Vagina (tissue), 2 donors: ENCODE measurements at regions not wholly inside any gene's neighbourhood (a gene's known extent, or its start where the extent isn't known, plus 50 kb on each side); places are given as distances from the start of the nearest gene placed in this dataset.

Experiments used
- DNase-seq, 2 donors: peaks; one replicate each; pipeline ENCODE4 v3.0.0-alpha.2; 2017; ENCODE audit errors: extremely low spot score in 2 of 2
- H3K27ac ChIP-seq: fragments of 200-600 bp; sonication (generic); one replicate; pipeline ENCODE4 v1.5.1; 2019
- H3K27me3 ChIP-seq: fragments of 200-600 bp; sonication (generic); one replicate; pipeline ENCODE4 v1.5.1; 2019
- H3K36me3 ChIP-seq, 2 donors: fragments of 200-600 bp; sonication (generic); one replicate each; pipeline ENCODE4 v1.5.1; 2017 to 2019
- H3K4me1 ChIP-seq: fragments of 200-600 bp; sonication (generic); one replicate; pipeline ENCODE4 v1.5.1; 2019
- H3K4me3 ChIP-seq, 2 donors: fragments of 200-600 bp; sonication (generic); 1 replicate in 1 of 2; 2 replicates in 1 of 2; pipeline ENCODE4 v1.5.1; 2016 to 2019
- H3K9me3 ChIP-seq: fragments of 200-600 bp; sonication (generic); one replicate; pipeline ENCODE4 v1.5.1; 2019
- POLR2A ChIP-seq, 2 donors: fragments of 450-650 bp; IDR thresholded peaks; one replicate each; pipeline ENCODE4 v1.6.1; 2017; ENCODE audit warnings: antibody characterized with exemption in 2 of 2, mild to moderate bottlenecking in 2 of 2, moderate library complexity in 2 of 2
- POLR2AphosphoS5 ChIP-seq, 2 donors: sonication (generic); formaldehyde crosslinking; IDR thresholded peaks; one replicate each; pipeline ENCODE4 v1.9.0; 2017; ENCODE audit warnings: antibody characterized with exemption in 2 of 2, mild to moderate bottlenecking in 2 of 2, low read depth in 1 of 2; ENCODE audit not compliant: insufficient read depth in 1 of 2
- intact Hi-C: fragments of 100-400 bp; cut with DNase I; formaldehyde crosslinking; loops from one replicate; pipeline ENCODE4 v1.15.1; 2023
- TF ChIP-seq, protein P1 (sequence below), 3 experiments: fragments of 450-650 bp in 2 of 3; fragments of 200-600 bp in 1 of 3; sonication (generic) in 1 of 3; IDR thresholded peaks; one replicate each; pipeline ENCODE4 v1.5.1; 2017 to 2019; ENCODE audit warnings: antibody characterized with exemption in 3 of 3, mild to moderate bottlenecking in 2 of 3, moderate library complexity in 2 of 3

DNA sequence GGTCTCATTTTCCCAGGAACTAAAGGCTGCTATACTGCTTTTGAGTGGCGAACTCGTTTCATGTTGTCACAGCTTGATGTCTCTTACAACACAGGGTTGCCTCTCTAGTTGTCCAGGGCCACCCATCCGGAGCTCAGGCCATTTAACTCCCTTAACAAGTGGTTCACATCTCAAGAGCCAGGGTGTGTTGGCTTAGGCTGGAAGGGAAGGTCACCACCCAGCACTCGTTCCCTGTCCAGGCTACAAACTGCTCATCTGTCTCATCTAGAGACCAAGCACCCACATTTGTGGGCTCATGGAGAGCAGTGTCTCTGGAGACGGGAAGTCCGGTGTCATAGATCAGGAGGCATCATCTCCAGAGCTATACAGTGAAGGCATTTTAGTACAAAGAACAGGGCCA lies 106.8 kb upstream of the EXOC2 start:
- intact Hi-C loops: loop anchor here (5.0 kb wide), 1 partner anchor 583 kb away; no protein-coding TSS in a partner anchor
- H3K9me3 ChIP-seq: no peaks in the 10 kb centered on the region
- no peak overlapping the region for H3K4me3 ChIP-seq
- peak in 1 of 2 donors; percentile 75 for DNase-seq
- TF ChIP-seq POLR2A (IDR thresholded peaks at IDR 0.05): no peak
- TF ChIP-seq, protein P1, sequence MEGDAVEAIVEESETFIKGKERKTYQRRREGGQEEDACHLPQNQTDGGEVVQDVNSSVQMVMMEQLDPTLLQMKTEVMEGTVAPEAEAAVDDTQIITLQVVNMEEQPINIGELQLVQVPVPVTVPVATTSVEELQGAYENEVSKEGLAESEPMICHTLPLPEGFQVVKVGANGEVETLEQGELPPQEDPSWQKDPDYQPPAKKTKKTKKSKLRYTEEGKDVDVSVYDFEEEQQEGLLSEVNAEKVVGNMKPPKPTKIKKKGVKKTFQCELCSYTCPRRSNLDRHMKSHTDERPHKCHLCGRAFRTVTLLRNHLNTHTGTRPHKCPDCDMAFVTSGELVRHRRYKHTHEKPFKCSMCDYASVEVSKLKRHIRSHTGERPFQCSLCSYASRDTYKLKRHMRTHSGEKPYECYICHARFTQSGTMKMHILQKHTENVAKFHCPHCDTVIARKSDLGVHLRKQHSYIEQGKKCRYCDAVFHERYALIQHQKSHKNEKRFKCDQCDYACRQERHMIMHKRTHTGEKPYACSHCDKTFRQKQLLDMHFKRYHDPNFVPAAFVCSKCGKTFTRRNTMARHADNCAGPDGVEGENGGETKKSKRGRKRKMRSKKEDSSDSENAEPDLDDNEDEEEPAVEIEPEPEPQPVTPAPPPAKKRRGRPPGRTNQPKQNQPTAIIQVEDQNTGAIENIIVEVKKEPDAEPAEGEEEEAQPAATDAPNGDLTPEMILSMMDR (IDR thresholded peaks at IDR 0.05): no peak
- TF ChIP-seq POLR2AphosphoS5 (IDR thresholded peaks at IDR 0.05; ENCODE audit: insufficient read depth in 1 of 2, low read depth in 1 of 2): no peak
- H3K27ac ChIP-seq: no peak overlapping the region
- no peaks in the 10 kb centered on the region for H3K4me1 ChIP-seq
- H3K36me3 ChIP-seq: no peaks in the 10 kb centered on the region
- H3K27me3 ChIP-seq: no peaks in the 10 kb centered on the region

DNA sequence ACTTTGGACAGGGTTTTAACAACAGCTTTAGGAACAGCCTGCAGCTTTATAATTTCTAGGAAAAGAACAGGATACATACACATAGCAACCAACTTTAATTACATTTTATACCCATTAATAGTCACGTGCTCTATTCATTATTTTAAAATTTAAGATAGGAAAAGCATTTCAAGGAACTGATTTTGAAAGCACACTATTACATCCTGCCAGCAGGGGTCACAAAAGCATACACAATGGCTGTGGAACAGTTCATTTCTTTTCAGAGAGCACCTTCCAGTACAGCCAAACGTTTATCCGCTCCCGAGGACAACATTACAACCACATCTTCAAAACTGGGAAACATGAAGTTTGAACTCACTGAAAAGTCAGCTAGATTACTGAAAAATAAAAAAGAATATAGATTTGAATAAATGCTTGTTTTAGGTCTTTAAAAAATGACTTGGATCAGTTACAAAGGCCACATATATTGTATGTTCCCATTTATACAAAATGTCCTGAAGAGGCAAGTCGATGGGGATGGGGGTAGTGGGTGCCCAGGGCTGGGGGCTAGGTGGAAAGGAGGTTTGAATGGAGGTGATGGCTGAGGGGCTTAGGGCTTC lies 104.6 kb upstream of the EXOC2 start:
- H3K36me3 ChIP-seq: no peaks in the 10 kb centered on the region
- intact Hi-C loops: no loop called here
- TF ChIP-seq, protein P1 (IDR thresholded peaks at IDR 0.05): peak; percentile 74 to 81 (median 75)
- peak in 1 of 2 donors; percentile 19 for TF ChIP-seq POLR2AphosphoS5 (IDR thresholded peaks at IDR 0.05; ENCODE audit: insufficient read depth in 1 of 2, low read depth in 1 of 2)
- no peak for TF ChIP-seq POLR2A (IDR thresholded peaks at IDR 0.05)

DNA sequence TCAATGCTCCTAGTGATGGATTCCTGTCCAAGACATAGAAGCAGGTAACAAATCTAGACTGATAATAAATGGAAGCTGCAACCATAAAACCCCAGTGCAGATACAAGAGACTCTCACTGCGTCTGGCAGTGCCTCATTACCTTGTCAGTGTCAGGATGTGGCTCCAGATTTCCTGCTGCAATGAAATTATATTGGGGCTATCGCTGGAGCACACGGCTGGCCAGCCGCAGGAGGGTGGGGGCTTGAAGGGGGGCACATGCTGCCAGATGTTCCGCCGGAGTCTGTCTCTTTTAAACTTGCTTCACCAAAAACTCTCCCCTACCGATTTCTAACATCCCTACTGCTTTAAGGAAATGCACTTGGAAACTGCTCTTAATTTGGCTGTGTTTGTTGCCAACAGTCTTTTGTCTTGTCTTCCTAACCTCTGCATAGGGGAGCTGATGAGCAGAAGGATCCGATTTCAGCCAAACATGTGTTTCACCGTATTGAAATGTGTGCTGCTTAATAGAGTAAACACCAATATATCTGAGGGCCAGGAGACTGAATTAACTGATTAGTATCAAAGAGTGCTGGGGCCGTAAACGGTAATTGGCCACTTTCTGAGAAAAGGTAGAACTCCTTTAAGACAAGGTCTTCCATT lies 102.2 kb upstream of the EXOC2 start:
- Histone ChIP-seq H3K9me3 (no peaks in the 10 kb centered on the region), H3K36me3 (no peaks in the 10 kb centered on the region), H3K27me3 (no peaks in the 10 kb centered on the region), H3K4me1 (no peaks in the 10 kb centered on the region), H3K4me3 (no peak overlapping the region), H3K27ac (no peak overlapping the region)
- DNase-seq: peak in 1 of 2 donors; percentile 22
- TF ChIP-seq, protein P1 (IDR thresholded peaks at IDR 0.05): no peak
- TF ChIP-seq POLR2AphosphoS5 (IDR thresholded peaks at IDR 0.05; ENCODE audit: insufficient read depth in 1 of 2, low read depth in 1 of 2) (no peak), POLR2A (IDR thresholded peaks at IDR 0.05) (no peak)
- intact Hi-C loops: no loop called here

More for the DNA sequence above, 104.6 kb upstream of the EXOC2 start:
- DNase-seq: peak in 1 of 2 donors; percentile 32
- no peaks in the 10 kb centered on the region for H3K4me1 ChIP-seq
- no peak overlapping the region for H3K4me3 ChIP-seq
- H3K9me3 ChIP-seq: no peaks in the 10 kb centered on the region
- no peak overlapping the region for H3K27ac ChIP-seq
- H3K27me3 ChIP-seq: no peaks in the 10 kb centered on the region

DNA sequence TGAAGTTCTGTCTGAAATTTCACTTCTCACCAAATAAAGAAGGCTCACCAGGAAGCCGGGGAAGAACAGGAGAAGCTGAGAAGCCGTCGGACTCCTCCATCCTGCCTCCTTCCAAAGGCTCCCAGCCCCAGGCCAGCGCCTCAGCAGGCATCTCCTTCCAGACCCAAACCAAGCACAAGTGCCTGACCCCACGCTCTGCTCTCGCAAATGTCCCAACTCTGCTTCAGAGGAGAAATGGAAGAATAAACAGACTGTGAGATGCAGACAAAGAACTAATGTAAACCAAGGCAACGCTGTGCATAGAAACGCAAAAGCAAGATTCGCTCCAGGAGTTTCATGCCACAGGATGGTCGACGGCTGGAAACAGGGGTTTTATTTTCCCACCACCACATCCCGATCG lies 100.3 kb upstream of the EXOC2 start:
- no peak for TF ChIP-seq POLR2A (IDR thresholded peaks at IDR 0.05)
- TF ChIP-seq, protein P1 (IDR thresholded peaks at IDR 0.05): no peak
- TF ChIP-seq POLR2AphosphoS5 (IDR thresholded peaks at IDR 0.05; ENCODE audit: insufficient read depth in 1 of 2, low read depth in 1 of 2): no peak
- DNase-seq: no peak
- no peaks in the 10 kb centered on the region for H3K36me3 ChIP-seq
- no peaks in the 10 kb centered on the region for H3K9me3 ChIP-seq
- H3K27ac ChIP-seq: no peak overlapping the region
- no peak overlapping the region for H3K4me3 ChIP-seq
- no peaks in the 10 kb centered on the region for H3K27me3 ChIP-seq
- H3K4me1 ChIP-seq: no peaks in the 10 kb centered on the region
- intact Hi-C loops: no loop called here

DNA sequence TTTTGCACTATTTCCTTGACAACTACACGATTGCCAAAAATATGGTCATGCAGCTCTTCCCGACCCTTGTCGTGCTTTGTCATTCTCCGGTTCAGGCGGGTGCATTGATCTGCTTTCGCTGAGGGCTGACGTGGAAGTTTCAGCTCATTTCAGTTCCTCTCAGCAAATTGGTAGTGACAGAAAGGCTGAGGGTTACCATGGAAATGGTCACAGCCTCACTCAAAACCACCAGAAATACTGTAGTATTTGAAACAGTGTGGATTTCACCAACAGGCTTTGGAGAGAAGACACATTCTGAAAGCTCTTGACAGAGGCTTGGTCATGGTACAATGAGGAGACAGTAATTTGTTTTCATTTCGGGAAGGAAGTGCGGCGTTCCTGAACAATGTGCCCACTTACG lies 99.7 kb upstream of the EXOC2 start:
- H3K4me3 ChIP-seq: no peak overlapping the region
- no peak overlapping the region for H3K27ac ChIP-seq
- no peaks in the 10 kb centered on the region for H3K4me1 ChIP-seq
- H3K36me3 ChIP-seq: no peaks in the 10 kb centered on the region
- no peaks in the 10 kb centered on the region for H3K27me3 ChIP-seq
- no peak for DNase-seq
- intact Hi-C loops: no loop called here
- no peaks in the 10 kb centered on the region for H3K9me3 ChIP-seq
- TF ChIP-seq, protein P1 (IDR thresholded peaks at IDR 0.05): no peak
- no peak for TF ChIP-seq POLR2A (IDR thresholded peaks at IDR 0.05)
- TF ChIP-seq POLR2AphosphoS5 (IDR thresholded peaks at IDR 0.05; ENCODE audit: insufficient read depth in 1 of 2, low read depth in 1 of 2): no peak
